HepG2 (cell line): ENCODE measurements at regions not wholly inside any gene's neighbourhood (a gene's known extent, or its start where the extent isn't known, plus 50 kb on each side); places are given as distances from the start of the nearest gene placed in this dataset.

Experiments
- ATAC-seq: fragments of 200-7000 bp; cut with Tn5 transposase; 3 replicates; pipeline ENCODE4 v1.9.1; 2020; ENCODE audit warnings: mild to moderate bottlenecking, moderate library complexity
- BruUV-seq: library from RNA; stranded (reverse); fragments of 400-500 nt; replicated peaks from 2 replicates; lab custom pipeline; 2021; lab: Mats Ljungman, UMichigan
- CTCF ChIA-PET: fragments of 300-600 bp; formaldehyde crosslinking; extraction: SDS; loops from one replicate; lab custom pipeline; 2021; ENCODE audit warnings: low total read pairs, inconsistent platforms, low intra/inter-chr PET ratio; lab: Yijun Ruan, JAX
- POLR2A ChIA-PET: fragments of 350-600 bp; sonication (Branson Sonifier 250); formaldehyde crosslinking; loops from one replicate; lab custom pipeline; 2020; ENCODE audit warnings: antibody characterized with exemption, inconsistent platforms; lab: Yijun Ruan, JAX
- DNase-seq: peaks from one replicate; pipeline ENCODE4 v3.0.0-alpha.2; 2015; ENCODE audit warnings: low spot score
- FAIRE-seq: peaks from 3 replicates; lab custom pipeline; 2011; peaks lifted over from hg19 to GRCh38; lab: Jason Lieb, UNC
- H2AFZ ChIP-seq: one replicate; pipeline ENCODE4 v1.6.1; 2011; ENCODE audit warnings: low read length, inconsistent platforms
- H3K27ac ChIP-seq: fragments of 300-600 bp; 3 replicates; pipeline ENCODE4 v1.8.0; 2011; ENCODE audit warnings: mixed run types, mild to moderate bottlenecking, mixed read lengths, low read length, inconsistent platforms; ENCODE audit not compliant: insufficient read depth; ENCODE audit errors: extremely low read length
- H3K27me3 ChIP-seq, 2 experiments: fragments of 200-600 bp in 1 of 2; 2 replicates in 1 of 2; 3 replicates in 1 of 2; pipeline versions ENCODE4 v1.6.0 to v1.8.0; 2011; ENCODE audit warnings: low read length in 2 of 2, mild to moderate bottlenecking in 2 of 2, moderate library complexity in 2 of 2, inconsistent platforms in 1 of 2; ENCODE audit not compliant: insufficient read depth in 2 of 2, control insufficient read depth in 1 of 2
- H3K36me3 ChIP-seq, 2 experiments: fragments of 200-600 bp in 1 of 2; replicated peaks in 1 of 2; 2 replicates in 1 of 2; 3 replicates in 1 of 2; pipeline versions ENCODE4 v1.5.1 to v1.8.0; 2011; ENCODE audit warnings: low read length in 2 of 2, inconsistent platforms in 1 of 2; ENCODE audit not compliant: insufficient read depth in 2 of 2, control insufficient read depth in 1 of 2
- H3K4me1 ChIP-seq: 2 replicates; pipeline ENCODE4 v1.5.1; 2012; ENCODE audit warnings: low read length, inconsistent platforms; ENCODE audit not compliant: insufficient read depth
- H3K4me2 ChIP-seq: 2 replicates; pipeline ENCODE4 v1.6.0; 2011; ENCODE audit warnings: low read depth, low read length, inconsistent platforms
- H3K4me3 ChIP-seq, 3 experiments: fragments of 200-600 bp in 1 of 3; sonication (generic), shearing (Covaris generic) in 1 of 3; replicated peaks in 1 of 3; 2 replicates each; pipeline ENCODE4 v1.5.1; 2011 to 2016; ENCODE audit warnings: low read length in 3 of 3, inconsistent platforms in 2 of 3, low read depth in 2 of 3, mild to moderate bottlenecking in 2 of 3, control low read depth in 1 of 3, mixed read lengths in 1 of 3; ENCODE audit not compliant: insufficient read depth in 1 of 3
- H3K79me2 ChIP-seq: one replicate; pipeline ENCODE4 v1.6.1; 2011; ENCODE audit warnings: low read length, inconsistent platforms; ENCODE audit not compliant: insufficient read depth
- H3K9ac ChIP-seq: 2 replicates; pipeline ENCODE4 v1.6.0; 2011; ENCODE audit warnings: mild to moderate bottlenecking, low read depth, low read length, inconsistent platforms; ENCODE audit not compliant: insufficient read depth
- H3K9me3 ChIP-seq: 2 replicates; pipeline ENCODE4 v1.5.1; 2012; ENCODE audit warnings: mild to moderate bottlenecking, low read length
- H4K20me1 ChIP-seq: 2 replicates; pipeline ENCODE4 v1.6.0; 2011; ENCODE audit warnings: inconsistent platforms, mild to moderate bottlenecking, low read length, moderate library complexity; ENCODE audit not compliant: insufficient read depth
- ATF7 ChIP-seq, 2 experiments: fragments of 450-650 bp in 1 of 2; sonication (generic) in 1 of 2; formaldehyde crosslinking in 1 of 2; IDR thresholded peaks; 2 replicates each; pipeline versions ENCODE4 v1.4.0 to v1.6.1; 2016 to 2020; ENCODE audit warnings: antibody characterized with exemption in 1 of 2, mild to moderate bottlenecking in 1 of 2, missing genetic modification reagents in 1 of 2
- CC2D1A ChIP-seq: sonication (generic); formaldehyde crosslinking; IDR thresholded peaks from 2 replicates; pipeline ENCODE4 v1.8.1; 2023; ENCODE audit warnings: mild to moderate bottlenecking, missing genetic modification reagents
- MNT ChIP-seq: fragments of 450-650 bp; IDR thresholded peaks from 2 replicates; pipeline ENCODE4 v1.6.1; 2016
- PCBP1 ChIP-seq: fragments of 200-400 bp; formaldehyde crosslinking; IDR thresholded peaks from 2 replicates; pipeline ENCODE4 v1.6.1; 2017; ENCODE audit warnings: mild to moderate bottlenecking, low read depth, low read length, borderline replicate concordance
- TBX2 ChIP-seq: sonication (generic); formaldehyde crosslinking; IDR thresholded peaks from 2 replicates; pipeline ENCODE4 v1.5.0; 2020; ENCODE audit warnings: missing genetic modification reagents, mild to moderate bottlenecking, borderline replicate concordance
- ZNF263 ChIP-seq: sonication (generic); formaldehyde crosslinking; IDR thresholded peaks from 2 replicates; pipeline ENCODE4 v1.4.0; 2020; ENCODE audit warnings: missing genetic modification reagents
- ZNF34 ChIP-seq: sonication (generic); formaldehyde crosslinking; IDR thresholded peaks from 2 replicates; pipeline ENCODE4 v1.4.0; 2020; ENCODE audit warnings: mild to moderate bottlenecking, missing genetic modification reagents, borderline replicate concordance
- ZNF414 ChIP-seq: sonication (generic); formaldehyde crosslinking; IDR thresholded peaks from 2 replicates; pipeline ENCODE4 v1.5.0; 2020; ENCODE audit warnings: missing genetic modification reagents
- ZNF644 ChIP-seq: IDR thresholded peaks from 2 replicates; pipeline ENCODE4 v1.6.1; 2016; ENCODE audit warnings: low read depth
- ZNF772 ChIP-seq: sonication (generic); formaldehyde crosslinking; IDR thresholded peaks from 2 replicates; pipeline ENCODE4 v1.5.0; 2020; ENCODE audit warnings: mild to moderate bottlenecking, missing genetic modification reagents
- ZXDC ChIP-seq: sonication (generic); formaldehyde crosslinking; IDR thresholded peaks from 2 replicates; pipeline ENCODE4 v1.5.0; 2020; ENCODE audit warnings: mild to moderate bottlenecking, missing genetic modification reagents
- WGBS: methylation state at CpG from one replicate; pipeline ENCODE4 v1.1.6; 2017; ENCODE audit warnings: low lambda C conversion rate; 5-methylcytosine and 5-hydroxymethylcytosine counted together
- in situ Hi-C: cut with HindIII; loops from 2 replicates; pipeline ENCODE4 v1.10.0; 2017; ENCODE audit warnings: low pct_unique_long_range_greater_than_20kb; ENCODE audit not compliant: extremely low pct_ligation_motif_present
- intact Hi-C: fragments of 100-400 bp; cut with micrococcal nuclease; formaldehyde crosslinking; loops from one replicate; pipeline ENCODE4 v1.10.0; 2022; ENCODE audit not compliant: unreplicated experiment

- TF ChIP-seq TBX2 (CRISPR knock-in tag) (no peak), CC2D1A (CRISPR knock-in tag) (no peak), ZNF263 (CRISPR knock-in tag) (no peak), ZXDC (no peak), ZNF772 (CRISPR knock-in tag) (no peak), ZNF34 (CRISPR knock-in tag) (no peak)
These were observed 143.2 kb upstream of the ZNF536 start (continued) for GRCh38 chr19:30228835-30229524.

GRCh38 chr19:30229525-30230174 lies 142.5 kb upstream of the ZNF536 start:
- no peak overlapping the region for H3K9ac ChIP-seq
- H3K36me3 ChIP-seq: no peaks in the 10 kb centered on the region
- H3K9me3 ChIP-seq: no peaks in the 10 kb centered on the region
- intact Hi-C loops: loop anchor here (10.0 kb wide), 1 partner anchor 825 kb away; no protein-coding TSS in a partner anchor
- no peak for TF ChIP-seq ZNF644 (CRISPR knock-in tag)
- no peak for TF ChIP-seq PCBP1
- TF ChIP-seq MNT: no peak
- TF ChIP-seq ZNF414: no peak
- 0 out of 2 replicates have a peak, but pooled peaks have one; percentile 21 for TF ChIP-seq ATF7 (IDR thresholded peaks at IDR 0.05)
- TF ChIP-seq ATF7 (CRISPR knock-in tag; IDR thresholded peaks at IDR 0.05): no peak
- TF ChIP-seq, all 625 proteins: peak for 1
- FAIRE-seq (no peak), DNase-seq (no peak), ATAC-seq (no peak)
- Histone ChIP-seq H3K4me2 (no peak overlapping the region), H3K27ac (no peak overlapping the region), H3K4me3 (no peak overlapping the region), H3K4me1 (peaks cover 18% of the 10 kb centered on the region; the same call in 1 of the 2 replicates), H2AFZ (no peak overlapping the region), H3K27me3 (peaks cover 9 to 62% of the 10 kb centered on the region in 2 experiments; a peak in 4 of 5 replicates), H4K20me1 (no peaks in the 10 kb centered on the region), H3K79me2 (no peaks in the 10 kb centered on the region)
- BruUV-seq: no TSS peak
- in situ Hi-C loops: loop anchor here (5.0 to 10.0 kb wide), 2 partner anchors 175 to 423 kb away; no protein-coding TSS in a partner anchor
- ChIA-PET POLR2A (no interaction called here), CTCF (no interaction called here)
- 18% methylated on average over 13 of the region's 14 CpGs for WGBS
